Osteoblast (primary cell): ENCODE measurements at regions not wholly inside any gene's neighbourhood (a gene's known extent, or its start where the extent isn't known, plus 50 kb on each side); places are given as distances from the start of the nearest gene placed in this dataset.

Source experiments
- DNase-seq: peaks from one replicate; pipeline ENCODE4 v3.0.0; 2011; ENCODE audit warnings: low spot score, mixed read lengths; ENCODE audit not compliant: insufficient read length; ENCODE audit errors: missing footprints
- H2AFZ ChIP-seq: 2 replicates; pipeline ENCODE4 v1.6.0; 2011; ENCODE audit warnings: mild to moderate bottlenecking, low read length
- H3K27ac ChIP-seq: 2 replicates; pipeline ENCODE4 v1.5.1; 2011; ENCODE audit warnings: mild to moderate bottlenecking, low read depth, low read length, moderate library complexity
- H3K27me3 ChIP-seq: 2 replicates; pipeline ENCODE4 v1.6.0; 2012; ENCODE audit warnings: mild to moderate bottlenecking, control low read depth, inconsistent platforms, low read length, moderate library complexity; ENCODE audit not compliant: insufficient read depth
- H3K36me3 ChIP-seq: 2 replicates; pipeline ENCODE4 v1.5.1; 2011; ENCODE audit warnings: mild to moderate bottlenecking, low read length, control low read depth, moderate library complexity; ENCODE audit not compliant: insufficient read depth
- H3K4me1 ChIP-seq: 2 replicates; pipeline ENCODE4 v1.5.1; 2011; ENCODE audit warnings: mild to moderate bottlenecking, low read length, control low read depth, moderate library complexity; ENCODE audit not compliant: insufficient read depth
- H3K4me2 ChIP-seq: 2 replicates; pipeline ENCODE4 v1.6.0; 2011; ENCODE audit warnings: mild to moderate bottlenecking, low read length; ENCODE audit not compliant: insufficient read depth
- H3K4me3 ChIP-seq: fragments of 200-600 bp; sonication (generic); 3 replicates; pipeline ENCODE4 v1.5.1; 2012; ENCODE audit warnings: mild to moderate bottlenecking, low read length, inconsistent platforms; ENCODE audit not compliant: insufficient read depth
- H3K79me2 ChIP-seq: 2 replicates; pipeline ENCODE4 v1.6.0; 2012; ENCODE audit warnings: mild to moderate bottlenecking, low read length, control low read depth, inconsistent platforms; ENCODE audit not compliant: insufficient read depth
- H3K9me3 ChIP-seq: 2 replicates; pipeline ENCODE4 v1.5.1; 2011; ENCODE audit warnings: low read depth, low read length, control low read depth
- H4K20me1 ChIP-seq: 2 replicates; pipeline ENCODE4 v1.6.0; 2012; ENCODE audit warnings: mild to moderate bottlenecking, low read length, control low read depth; ENCODE audit not compliant: insufficient read depth
- TF ChIP-seq, protein P1 (sequence below): IDR thresholded peaks from 2 replicates; pipeline ENCODE4 v1.5.1; 2011; ENCODE audit warnings: mild to moderate bottlenecking, low read depth, low read length, moderate library complexity; ENCODE audit errors: extremely low read depth

DNA sequence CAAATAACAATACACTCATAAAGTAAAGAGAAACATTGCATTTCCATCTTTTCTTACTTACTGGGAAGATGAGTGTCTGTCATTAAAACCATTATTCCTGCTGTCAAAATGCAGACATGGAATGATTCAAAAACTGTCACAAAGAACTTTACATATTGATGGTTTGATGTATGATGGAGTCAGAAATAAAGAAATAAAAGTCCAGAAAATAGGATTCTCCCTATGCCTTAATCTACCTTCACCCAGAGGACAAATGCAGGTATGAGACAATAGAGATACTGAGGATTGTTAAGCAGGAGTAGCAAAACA, 656.1 kb downstream of the TBC1D4 start:
- Histone ChIP-seq H3K27ac (no peak overlapping the region), H3K27me3 (no peaks in the 10 kb centered on the region), H3K36me3 (no peaks in the 10 kb centered on the region), H3K4me1 (peaks cover 12% of the 10 kb centered on the region), H3K9me3 (no peaks in the 10 kb centered on the region), H3K4me2 (peak overlapping the region; percentile 2), H3K4me3 (no peak overlapping the region), H2AFZ (no peak overlapping the region), H3K79me2 (no peaks in the 10 kb centered on the region), H4K20me1 (no peaks in the 10 kb centered on the region)
- TF ChIP-seq, protein P1, sequence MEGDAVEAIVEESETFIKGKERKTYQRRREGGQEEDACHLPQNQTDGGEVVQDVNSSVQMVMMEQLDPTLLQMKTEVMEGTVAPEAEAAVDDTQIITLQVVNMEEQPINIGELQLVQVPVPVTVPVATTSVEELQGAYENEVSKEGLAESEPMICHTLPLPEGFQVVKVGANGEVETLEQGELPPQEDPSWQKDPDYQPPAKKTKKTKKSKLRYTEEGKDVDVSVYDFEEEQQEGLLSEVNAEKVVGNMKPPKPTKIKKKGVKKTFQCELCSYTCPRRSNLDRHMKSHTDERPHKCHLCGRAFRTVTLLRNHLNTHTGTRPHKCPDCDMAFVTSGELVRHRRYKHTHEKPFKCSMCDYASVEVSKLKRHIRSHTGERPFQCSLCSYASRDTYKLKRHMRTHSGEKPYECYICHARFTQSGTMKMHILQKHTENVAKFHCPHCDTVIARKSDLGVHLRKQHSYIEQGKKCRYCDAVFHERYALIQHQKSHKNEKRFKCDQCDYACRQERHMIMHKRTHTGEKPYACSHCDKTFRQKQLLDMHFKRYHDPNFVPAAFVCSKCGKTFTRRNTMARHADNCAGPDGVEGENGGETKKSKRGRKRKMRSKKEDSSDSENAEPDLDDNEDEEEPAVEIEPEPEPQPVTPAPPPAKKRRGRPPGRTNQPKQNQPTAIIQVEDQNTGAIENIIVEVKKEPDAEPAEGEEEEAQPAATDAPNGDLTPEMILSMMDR = no peak
- no peak for DNase-seq

DNA sequence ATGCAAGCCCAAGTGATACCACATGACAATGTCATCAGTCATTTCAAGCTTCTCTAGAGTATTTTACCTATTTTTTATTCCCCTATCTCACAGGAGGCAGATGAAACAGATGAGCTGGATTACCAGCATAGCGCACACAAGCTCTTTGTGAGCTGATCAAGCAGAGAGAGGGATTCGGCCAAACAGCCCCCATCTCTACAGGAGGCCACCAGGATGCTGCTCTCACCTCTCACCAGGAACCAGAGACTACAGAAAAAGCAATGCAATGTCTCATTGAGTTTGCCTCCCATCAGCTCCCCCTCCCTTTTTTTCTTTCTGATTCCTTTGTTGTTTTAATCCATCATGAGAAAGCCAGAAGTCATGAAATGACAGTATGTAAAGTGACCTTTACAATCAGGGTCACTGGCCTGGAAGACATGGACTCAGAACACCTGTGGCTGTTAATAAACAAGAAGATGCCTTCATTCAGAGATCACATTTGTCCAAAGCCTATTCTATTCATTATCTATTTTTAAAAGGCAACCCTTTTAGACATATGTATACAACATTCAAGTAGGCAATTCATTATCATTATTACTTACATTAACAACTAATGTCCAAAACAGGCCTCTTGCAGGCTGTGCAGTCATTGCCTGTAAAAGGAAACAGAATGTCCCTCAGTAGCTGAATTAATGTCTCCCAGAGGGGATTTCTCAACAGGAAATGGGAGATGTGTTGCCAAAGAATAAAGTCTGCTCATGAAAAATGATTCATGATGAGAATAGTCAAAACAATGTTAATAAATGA, 656.6 kb downstream of the TBC1D4 start:
- peak; percentile 73 for DNase-seq
- Histone ChIP-seq H3K4me1 (peaks cover 12% of the 10 kb centered on the region), H3K4me3 (no peak overlapping the region), H3K79me2 (no peaks in the 10 kb centered on the region), H4K20me1 (no peaks in the 10 kb centered on the region), H3K4me2 (peak overlapping the region; percentile 2), H2AFZ (no peak overlapping the region), H3K27me3 (no peaks in the 10 kb centered on the region), H3K36me3 (no peaks in the 10 kb centered on the region), H3K9me3 (no peaks in the 10 kb centered on the region), H3K27ac (no peak overlapping the region)
- TF ChIP-seq, protein P1 = no peak

DNA sequence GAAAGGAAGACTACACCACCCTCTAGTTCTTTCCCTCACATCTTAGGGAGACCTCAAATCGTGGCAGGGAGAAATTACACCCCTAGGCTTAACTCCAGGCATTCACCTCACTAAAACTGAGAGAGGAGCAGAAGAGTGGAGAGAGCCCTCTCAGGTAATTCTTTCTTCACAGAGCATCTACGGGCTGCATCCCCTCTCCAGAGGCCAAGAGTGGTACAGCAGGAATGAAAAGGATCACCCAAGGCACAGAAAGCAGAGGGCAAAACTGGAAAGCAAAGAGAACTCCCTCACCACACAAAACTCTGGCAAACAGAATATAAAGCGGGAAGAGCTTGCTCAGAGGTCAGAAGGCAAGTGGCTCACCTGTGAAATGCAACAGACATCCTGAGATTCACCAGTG, 661.2 kb downstream of the TBC1D4 start:
- Histone ChIP-seq H3K4me2 (no peak overlapping the region), H3K36me3 (no peaks in the 10 kb centered on the region), H3K27me3 (no peaks in the 10 kb centered on the region), H3K27ac (no peak overlapping the region), H2AFZ (no peak overlapping the region), H3K4me1 (peaks cover 8% of the 10 kb centered on the region), H3K79me2 (no peaks in the 10 kb centered on the region), H3K9me3 (no peaks in the 10 kb centered on the region), H3K4me3 (no peak overlapping the region), H4K20me1 (no peaks in the 10 kb centered on the region)
- TF ChIP-seq, protein P1 = no peak
- no peak for DNase-seq

DNA sequence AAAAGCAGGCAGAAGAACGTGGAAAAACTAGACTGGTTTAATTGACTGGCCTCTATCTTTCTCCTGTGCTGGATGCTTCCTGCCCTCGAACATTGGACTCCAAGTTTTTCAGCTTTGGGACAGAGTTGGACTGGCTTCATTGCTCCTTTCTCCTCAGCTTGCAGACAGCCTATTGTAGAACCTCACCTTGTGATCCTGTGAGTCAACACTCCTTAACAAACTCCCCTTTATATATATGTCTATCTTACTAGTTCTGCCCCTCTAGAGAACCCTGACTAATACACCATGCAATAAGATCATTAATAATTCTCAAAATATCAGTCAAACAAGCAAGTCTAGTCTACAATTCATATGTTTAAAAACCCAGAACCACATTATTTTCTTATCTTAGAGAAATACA, 662.4 kb downstream of the TBC1D4 start:
- no peaks in the 10 kb centered on the region for H3K27me3 ChIP-seq
- H3K4me2 ChIP-seq = no peak overlapping the region
- no peaks in the 10 kb centered on the region for H3K79me2 ChIP-seq
- H3K36me3 ChIP-seq = no peaks in the 10 kb centered on the region
- H3K9me3 ChIP-seq = no peaks in the 10 kb centered on the region
- H3K27ac ChIP-seq = no peak overlapping the region
- H4K20me1 ChIP-seq = no peaks in the 10 kb centered on the region
- H3K4me3 ChIP-seq = no peak overlapping the region
- no peak for DNase-seq
- no peaks in the 10 kb centered on the region for H3K4me1 ChIP-seq
- TF ChIP-seq, protein P1 = no peak
- H2AFZ ChIP-seq = no peak overlapping the region
